HG02981 (cell line): ENCODE measurements at regions not wholly inside any gene's neighbourhood (a gene's known extent, or its start where the extent isn't known, plus 50 kb on each side); places are given as distances from the start of the nearest gene placed in this dataset.
A peak's percentile ranks its signal among the peaks of the same experiment; 100 is the strongest.

Source experiments
- ATAC-seq: cut with Tn5 transposase; IDR thresholded peaks from one replicate; pipeline ENCODE4 v1.9.1; 2021; ENCODE audit warnings: mild to moderate bottlenecking, moderate library complexity; ENCODE audit not compliant: unreplicated experiment

GRCh38 chr18:2325933-2326332, 245.4 kb downstream of the METTL4 start:
- ATAC-seq = no peak

GRCh38 chr18:2326999-2327398, 244.3 kb downstream of the METTL4 start:
- no peak for ATAC-seq

GRCh38 chr18:2330764-2331163, 240.5 kb downstream of the METTL4 start:
- ATAC-seq = no peak

GRCh38 chr18:2331491-2331890, 239.8 kb downstream of the METTL4 start:
- no peak for ATAC-seq

GRCh38 chr18:2336690-2337392, 234.5 kb downstream of the METTL4 start:
- no peak for ATAC-seq

GRCh38 chr18:2337552-2338141, 233.7 kb downstream of the METTL4 start:
- peak; percentile 87 for ATAC-seq

- no peak for ATAC-seq
Measured at GRCh38 chr18:2338601-2339000, 232.7 kb downstream of the METTL4 start.

- no peak for ATAC-seq
Measured at GRCh38 chr18:2340335-2340734, 231.0 kb downstream of the METTL4 start.

GRCh38 chr18:2348003-2348402, 223.3 kb downstream of the METTL4 start:
- no peak for ATAC-seq

GRCh38 chr18:2351126-2351850, 220.0 kb downstream of the METTL4 start:
- ATAC-seq = no peak

- no peak for ATAC-seq
Measured at GRCh38 chr18:2354292-2354691, 217.0 kb downstream of the METTL4 start.

GRCh38 chr18:2356906-2357305, 214.4 kb downstream of the METTL4 start:
- ATAC-seq = no peak

GRCh38 chr18:2360861-2361260, 210.4 kb downstream of the METTL4 start:
- ATAC-seq = no peak

GRCh38 chr18:2368102-2368501, 203.2 kb downstream of the METTL4 start:
- no peak for ATAC-seq

GRCh38 chr18:2376707-2377106, 194.6 kb downstream of the METTL4 start:
- ATAC-seq = no peak

- no peak for ATAC-seq
Measured at GRCh38 chr18:2380101-2380500, 191.2 kb downstream of the METTL4 start.

GRCh38 chr18:2381539-2381938, 189.8 kb downstream of the METTL4 start:
- no peak for ATAC-seq

- no peak for ATAC-seq
Measured at GRCh38 chr18:2387588-2387987, 183.7 kb downstream of the METTL4 start.

- ATAC-seq = no peak
Measured at GRCh38 chr18:2390158-2390557, 181.1 kb downstream of the METTL4 start.

- no peak for ATAC-seq
Measured at GRCh38 chr18:2391470-2391869, 179.8 kb downstream of the METTL4 start.

- no peak for ATAC-seq
Measured at GRCh38 chr18:2392446-2392845, 178.9 kb downstream of the METTL4 start.

- no peak for ATAC-seq
Measured at GRCh38 chr18:2394684-2395083, 176.6 kb downstream of the METTL4 start.
